OCI-LY7 (cell line): ENCODE measurements at regions not wholly inside any gene's neighbourhood (a gene's known extent, or its start where the extent isn't known, plus 50 kb on each side); places are given as distances from the start of the nearest gene placed in this dataset.

Source experiments
- EZH2phosphoT487 ChIP-seq: fragments of 200-600 bp; sonication (generic); IDR thresholded peaks from 2 replicates; pipeline ENCODE4 v1.6.1; 2018; ENCODE audit warnings: low read depth, borderline replicate concordance, mild to moderate bottlenecking, mixed run types, antibody characterized with exemption, low read length, moderate library complexity, mixed read lengths
- TF ChIP-seq, protein P1 (sequence below): fragments of 200-600 bp; sonication (generic); conservative IDR thresholded peaks from 2 replicates; pipeline ENCODE4 v1.5.1; 2014; ENCODE audit warnings: mild to moderate bottlenecking, antibody characterized with exemption, low read length, moderate library complexity, mixed read lengths

DNA sequence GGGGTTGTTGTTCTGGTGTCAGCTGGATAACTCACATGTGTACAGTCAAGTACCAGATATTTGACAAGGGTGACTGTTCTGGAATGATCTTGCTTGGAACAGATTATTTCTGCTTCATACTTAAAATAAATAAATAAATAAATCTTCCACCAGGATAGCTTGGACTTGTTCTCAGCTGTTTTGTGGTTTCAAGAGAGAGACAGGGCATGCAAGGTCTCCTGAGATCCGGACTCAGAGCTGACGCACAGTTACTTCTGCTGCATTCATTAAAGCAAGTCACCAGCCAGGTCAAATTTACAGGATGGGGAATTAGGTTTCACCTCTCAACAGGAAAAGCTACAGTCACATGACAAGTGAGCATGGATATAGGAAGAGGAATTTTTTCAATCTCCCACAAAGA, 285.0 kb upstream of the SPTLC3 start:
- TF ChIP-seq, protein P1, sequence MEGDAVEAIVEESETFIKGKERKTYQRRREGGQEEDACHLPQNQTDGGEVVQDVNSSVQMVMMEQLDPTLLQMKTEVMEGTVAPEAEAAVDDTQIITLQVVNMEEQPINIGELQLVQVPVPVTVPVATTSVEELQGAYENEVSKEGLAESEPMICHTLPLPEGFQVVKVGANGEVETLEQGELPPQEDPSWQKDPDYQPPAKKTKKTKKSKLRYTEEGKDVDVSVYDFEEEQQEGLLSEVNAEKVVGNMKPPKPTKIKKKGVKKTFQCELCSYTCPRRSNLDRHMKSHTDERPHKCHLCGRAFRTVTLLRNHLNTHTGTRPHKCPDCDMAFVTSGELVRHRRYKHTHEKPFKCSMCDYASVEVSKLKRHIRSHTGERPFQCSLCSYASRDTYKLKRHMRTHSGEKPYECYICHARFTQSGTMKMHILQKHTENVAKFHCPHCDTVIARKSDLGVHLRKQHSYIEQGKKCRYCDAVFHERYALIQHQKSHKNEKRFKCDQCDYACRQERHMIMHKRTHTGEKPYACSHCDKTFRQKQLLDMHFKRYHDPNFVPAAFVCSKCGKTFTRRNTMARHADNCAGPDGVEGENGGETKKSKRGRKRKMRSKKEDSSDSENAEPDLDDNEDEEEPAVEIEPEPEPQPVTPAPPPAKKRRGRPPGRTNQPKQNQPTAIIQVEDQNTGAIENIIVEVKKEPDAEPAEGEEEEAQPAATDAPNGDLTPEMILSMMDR = no peak
- TF ChIP-seq EZH2phosphoT487 = no peak
